ENCODE measurements at regions not wholly inside any gene's neighbourhood (a gene's known extent, or its start where the extent isn't known, plus 50 kb on each side); places are given as distances from the start of the nearest gene placed in this dataset.
"Not testable (repeated sequence)": the region's sequence is repeated elsewhere in the genome, so short reads cannot be mapped to it uniquely, and the experiment has no call there.

DNA sequence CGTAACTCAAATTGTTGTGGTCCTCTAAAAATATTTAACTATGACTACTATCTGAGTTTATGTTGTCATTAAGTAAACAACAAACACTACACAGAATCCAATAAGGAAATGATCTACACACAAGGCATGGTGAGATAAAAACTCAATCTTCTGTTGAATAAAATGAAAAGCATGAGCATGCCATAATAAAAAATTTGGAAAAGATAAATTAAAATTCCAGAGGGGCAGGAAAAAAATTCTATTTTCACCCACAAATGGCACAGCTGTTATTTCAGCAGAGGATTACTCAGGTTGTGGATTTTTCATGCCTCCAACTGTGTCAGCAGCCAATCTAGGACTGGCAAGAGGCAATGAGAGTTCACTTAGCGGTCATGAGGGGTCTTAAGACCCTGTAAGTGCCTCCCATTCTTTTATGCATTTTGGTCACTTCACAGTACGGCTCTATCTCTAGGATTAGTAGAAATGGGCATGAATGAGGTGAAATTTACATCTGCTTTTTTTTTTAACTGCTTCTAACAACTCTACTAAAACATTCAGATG is 639.8 kb upstream of the DIPK2B start:
- no peak for DNase-seq (ENCODE audit: low read depth in 2 of 3, low spot score in 2 of 3)

GRCh38 chrX:45830343-45830742 is 629.7 kb upstream of the DIPK2B start:
- DNase-seq (ENCODE audit: low read depth in 2 of 3, low spot score in 2 of 3) = no peak

DNA sequence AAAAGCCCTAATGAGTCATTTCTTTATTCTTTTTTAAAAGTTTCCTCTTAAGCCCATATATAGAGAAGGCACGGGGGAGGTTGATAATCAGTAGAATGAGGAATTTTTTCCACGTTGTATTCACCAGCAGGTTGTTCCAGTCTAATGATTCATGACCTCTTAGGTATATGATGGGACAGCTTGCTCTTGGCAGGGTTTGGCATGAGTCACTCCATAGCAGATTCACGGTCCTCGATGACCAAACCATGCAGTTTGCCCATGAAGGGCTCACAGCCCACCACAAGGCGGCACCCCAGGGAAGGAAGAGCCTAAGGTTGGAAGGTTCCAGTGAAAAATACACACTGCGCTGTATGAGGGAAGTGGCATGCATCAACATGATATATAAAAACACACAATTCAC is 623.8 kb upstream of the DIPK2B start:
- DNase-seq (ENCODE audit: low read depth in 2 of 3, low spot score in 2 of 3) = peak in 1 of 3 experiments; percentile 30

- DNase-seq (ENCODE audit: low read depth in 2 of 3, low spot score in 2 of 3) = no peak
These were observed 622.9 kb upstream of the DIPK2B start for GRCh38 chrX:45823536-45823935.

DNA sequence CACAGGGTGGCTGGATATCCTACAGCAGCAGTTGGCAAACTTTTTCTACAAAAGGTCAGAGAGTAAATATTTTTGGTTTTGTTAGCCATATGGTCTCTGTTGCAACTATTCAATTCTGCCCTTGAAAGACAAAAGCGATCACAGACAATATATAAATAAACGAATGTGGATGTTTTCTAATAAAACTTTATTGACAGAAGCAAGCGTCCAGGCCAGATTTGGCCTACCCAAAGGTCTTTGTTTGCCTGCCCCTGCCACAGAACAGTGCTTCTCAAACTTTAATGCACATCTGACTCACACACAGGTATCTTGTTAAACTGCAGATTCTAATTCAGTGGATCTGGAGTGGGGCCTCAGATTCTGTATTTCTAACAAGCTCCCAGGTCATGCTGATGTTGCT is 621.4 kb upstream of the DIPK2B start:
- no peak for DNase-seq (ENCODE audit: low read depth in 2 of 3, low spot score in 2 of 3)

DNA sequence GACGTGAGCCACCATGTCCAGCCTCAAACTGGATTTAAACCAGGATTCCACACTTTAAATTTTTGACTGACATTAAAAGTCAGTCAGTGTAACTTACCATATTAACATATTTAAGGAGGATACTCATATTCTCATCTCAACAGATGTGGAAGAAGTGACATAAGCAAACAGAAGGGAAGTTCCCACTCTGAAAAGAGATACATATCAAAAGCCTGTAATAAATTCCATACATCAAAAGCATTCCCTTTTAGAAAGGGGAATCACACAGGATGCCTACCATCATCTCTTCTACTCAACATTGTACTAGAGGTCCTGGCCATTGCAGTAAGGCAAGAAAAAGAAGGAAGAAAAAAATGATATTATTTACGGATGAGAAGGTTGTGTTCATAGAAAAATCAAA is 618.2 kb upstream of the DIPK2B start:
- DNase-seq (ENCODE audit: low read depth in 2 of 3, low spot score in 2 of 3) = no peak

DNA sequence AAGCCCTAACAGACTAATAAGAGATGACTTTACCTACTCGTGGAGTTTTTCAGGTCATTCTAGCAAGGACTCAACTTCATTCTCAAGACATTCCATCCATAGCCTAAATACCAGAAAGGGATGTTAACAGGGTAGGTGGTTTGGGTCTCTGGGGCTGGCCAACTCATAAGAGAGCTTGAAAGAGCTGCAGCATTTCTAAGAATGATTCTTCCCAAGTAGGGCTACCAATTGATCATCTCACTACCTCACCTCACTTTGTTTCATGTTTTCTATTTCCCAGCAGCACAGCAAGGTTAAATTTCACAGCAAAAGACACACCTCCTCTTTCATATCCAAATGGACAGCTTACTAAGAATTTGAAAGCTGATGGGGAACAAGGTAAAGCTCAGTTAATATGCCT is 614.8 kb upstream of the DIPK2B start:
- no peak for DNase-seq (ENCODE audit: low read depth in 2 of 3, low spot score in 2 of 3)

DNA sequence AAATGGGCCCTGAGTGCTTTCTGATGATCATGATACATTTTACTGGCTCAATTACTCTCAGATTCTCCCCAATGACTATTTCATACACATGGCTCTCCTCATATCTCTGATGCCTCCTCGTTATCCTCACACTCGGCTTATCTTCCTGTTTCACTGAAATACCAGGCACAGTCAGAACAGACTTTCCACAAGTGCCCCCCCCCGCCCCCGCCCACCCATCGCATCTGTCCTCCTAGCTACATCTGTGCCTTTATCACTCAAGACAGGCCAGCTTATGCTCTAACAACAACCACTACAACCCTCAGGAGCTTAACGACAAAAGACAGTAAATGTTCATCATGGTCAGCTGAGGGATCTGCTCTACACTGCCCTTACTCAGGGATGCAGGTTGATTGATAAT is 610.6 kb upstream of the DIPK2B start:
- DNase-seq (ENCODE audit: low read depth in 2 of 3, low spot score in 2 of 3) = no peak

DNA sequence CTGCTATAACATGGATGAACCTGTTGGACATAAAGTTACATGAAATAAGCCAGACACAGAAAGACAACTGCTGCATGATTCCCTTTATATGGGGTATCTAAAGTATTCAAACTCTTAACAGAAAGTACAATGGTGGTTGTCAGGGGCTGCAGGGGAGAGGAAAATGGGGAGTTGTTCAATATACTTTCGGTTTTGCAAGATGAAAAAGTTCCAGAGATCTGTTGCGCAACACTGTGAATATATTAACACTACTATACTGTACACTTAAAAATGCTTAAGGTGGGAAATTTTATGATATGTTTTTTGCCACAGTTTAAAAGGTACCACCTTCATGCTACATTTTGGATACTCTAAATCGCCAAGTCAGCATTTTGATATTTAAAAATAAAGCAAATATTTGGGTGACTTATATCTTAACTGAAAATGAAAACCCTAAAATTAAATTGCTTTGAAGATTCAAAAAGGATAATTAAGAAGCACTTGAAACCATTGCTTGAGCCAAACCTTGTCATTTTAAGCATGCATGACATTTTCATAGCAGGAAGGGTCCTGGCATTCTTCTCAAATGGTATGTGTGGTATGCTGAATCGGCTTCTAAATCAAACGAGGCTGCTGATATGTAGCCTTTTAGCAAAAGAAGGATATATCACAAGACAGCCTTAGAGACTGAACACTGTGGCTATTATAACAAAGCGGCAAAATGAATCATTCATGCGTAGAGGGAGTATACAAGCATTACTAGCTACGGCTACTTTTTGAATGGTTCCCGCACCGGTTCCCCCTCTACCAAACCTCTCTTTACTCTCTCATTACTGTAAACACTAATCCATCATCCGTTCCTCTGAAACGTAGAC is 607.1 kb upstream of the DIPK2B start:
- no peak for DNase-seq (ENCODE audit: low read depth in 2 of 3, low spot score in 2 of 3)

GRCh38 chrX:45806410-45807121 is 605.9 kb upstream of the DIPK2B start:
- no peak for DNase-seq (ENCODE audit: low read depth in 2 of 3, low spot score in 2 of 3)

- DNase-seq (ENCODE audit: low read depth in 2 of 3, low spot score in 2 of 3) = no peak
These were observed 603.6 kb upstream of the DIPK2B start for GRCh38 chrX:45804276-45804675.

DNA sequence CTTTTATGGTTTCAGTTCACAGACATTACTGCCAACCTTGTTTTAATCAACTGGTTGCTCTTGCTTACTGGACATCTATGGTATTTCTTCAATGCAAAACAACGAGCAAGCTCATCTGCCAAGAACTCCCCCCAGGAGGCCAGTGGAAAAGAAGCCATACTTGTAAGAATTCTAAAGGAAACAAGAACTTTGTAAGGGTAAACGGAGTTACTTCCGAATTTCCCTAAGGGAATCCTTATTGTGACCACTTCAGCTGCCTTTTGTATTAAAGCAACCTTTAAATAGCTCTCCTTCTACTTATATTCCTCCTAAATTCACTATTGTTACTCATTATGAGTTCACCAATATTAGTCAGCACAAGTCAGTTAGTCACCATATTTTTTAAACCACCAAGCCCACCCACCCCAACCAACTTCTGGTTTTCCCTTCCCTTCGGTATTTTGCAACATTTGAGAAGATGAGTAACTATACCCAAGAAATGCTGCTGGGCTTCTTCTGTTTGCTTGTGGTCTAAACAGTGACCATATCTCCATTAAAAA is 602.8 kb upstream of the DIPK2B start:
- DNase-seq (ENCODE audit: low read depth in 2 of 3, low spot score in 2 of 3) = no peak

GRCh38 chrX:45801554-45801953 is 600.9 kb upstream of the DIPK2B start:
- DNase-seq (ENCODE audit: low read depth in 2 of 3, low spot score in 2 of 3) = no peak

DNA sequence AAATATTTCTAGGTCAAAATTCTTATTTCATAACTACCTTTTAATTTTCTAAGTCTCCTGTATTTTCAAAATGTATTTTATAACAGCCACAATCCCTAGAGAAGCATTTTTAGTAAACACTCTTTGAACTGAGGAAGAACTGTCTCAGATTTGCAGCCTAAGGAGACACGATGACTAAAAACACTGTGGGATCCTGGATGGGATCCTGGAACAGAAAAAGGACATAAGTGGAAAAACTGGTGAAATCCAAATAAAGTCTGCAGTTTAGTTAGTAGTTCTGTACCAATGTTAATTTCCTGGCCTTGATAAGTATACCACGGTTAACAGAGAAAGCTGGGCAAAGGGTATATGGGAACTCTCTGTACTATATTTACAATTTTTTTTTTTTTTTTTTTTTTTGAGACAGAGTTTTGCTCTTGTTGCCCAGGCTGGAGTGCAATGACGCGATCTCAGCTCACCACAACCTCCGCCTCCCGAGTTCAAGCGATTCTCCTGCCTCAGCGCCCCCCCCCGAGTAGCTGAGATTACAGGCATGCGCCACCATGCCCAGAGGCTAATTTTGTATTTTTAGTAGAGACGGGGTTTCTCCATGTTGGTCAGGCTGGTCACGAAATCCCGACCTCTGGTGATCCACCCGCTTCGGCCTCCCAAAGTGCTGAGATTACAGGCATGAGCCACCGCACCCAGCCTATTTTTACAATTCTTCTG is 600.2 kb upstream of the DIPK2B start:
- not testable (repeated sequence) for DNase-seq (ENCODE audit: low read depth in 2 of 3, low spot score in 2 of 3)

- DNase-seq (ENCODE audit: low read depth in 2 of 3, low spot score in 2 of 3) = no peak
These were observed 598.9 kb upstream of the DIPK2B start for GRCh38 chrX:45799576-45799975.

DNA sequence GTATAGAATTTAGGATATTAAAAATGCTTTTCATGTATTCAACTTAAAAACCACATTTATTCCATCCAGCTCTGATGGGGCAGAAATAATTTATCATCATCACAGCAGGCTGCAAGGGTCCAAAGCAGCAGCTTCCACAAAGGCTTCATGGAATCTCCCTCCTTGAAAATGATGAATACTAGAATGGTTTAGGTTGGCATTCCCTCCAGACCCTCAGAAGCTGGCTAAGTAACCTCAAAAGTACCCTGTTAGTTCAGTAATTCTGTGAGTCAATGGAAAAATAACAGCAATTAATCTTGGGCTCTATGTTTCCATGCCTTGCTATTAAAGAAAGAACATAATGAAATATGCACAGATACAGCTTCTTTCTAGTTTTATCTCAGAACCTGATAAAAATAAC is 594.9 kb upstream of the DIPK2B start:
- no peak for DNase-seq (ENCODE audit: low read depth in 2 of 3, low spot score in 2 of 3)

DNA sequence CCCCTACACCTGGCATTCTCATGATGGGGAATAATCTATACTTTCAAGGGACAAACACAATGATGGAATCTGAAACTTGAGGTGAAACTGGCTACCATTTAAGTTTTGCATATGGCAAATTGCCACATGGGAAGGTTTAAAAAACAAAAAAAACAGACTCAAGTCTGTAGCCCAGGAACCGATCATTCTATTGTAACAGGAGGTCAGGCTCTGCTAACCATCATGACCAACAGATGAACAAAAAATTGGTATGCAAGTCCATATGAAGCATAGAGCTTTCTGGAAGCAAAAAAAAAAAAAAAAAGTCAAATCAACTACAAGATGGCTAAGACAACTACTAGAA is 594.3 kb upstream of the DIPK2B start:
- DNase-seq (ENCODE audit: low read depth in 2 of 3, low spot score in 2 of 3) = no peak

- no peak for DNase-seq (ENCODE audit: low read depth in 2 of 3, low spot score in 2 of 3)
These were observed 593.8 kb upstream of the DIPK2B start for GRCh38 chrX:45794323-45794994.

GRCh38 chrX:45788941-45789348 is 588.3 kb upstream of the DIPK2B start:
- no peak for DNase-seq (ENCODE audit: low read depth in 2 of 3, low spot score in 2 of 3)

DNA sequence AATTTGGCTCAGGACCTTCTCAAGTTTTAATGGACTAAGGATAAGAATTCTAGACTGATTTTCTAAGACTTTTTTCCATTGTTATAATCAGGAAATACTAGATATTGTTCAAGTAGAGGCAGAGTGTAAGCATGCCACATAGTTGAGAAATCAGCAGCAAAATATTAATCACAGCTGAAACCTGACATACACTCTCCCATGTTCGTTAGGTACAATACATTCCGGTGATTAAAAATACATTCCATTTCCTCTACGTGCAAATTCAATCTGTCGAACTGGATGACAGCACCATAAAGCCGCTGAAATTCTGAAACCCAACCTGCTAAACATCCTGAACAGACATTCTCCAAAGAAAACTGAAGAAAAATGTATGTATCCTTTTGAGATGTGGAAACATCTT is 587.6 kb upstream of the DIPK2B start:
- DNase-seq (ENCODE audit: low read depth in 2 of 3, low spot score in 2 of 3) = no peak

DNA sequence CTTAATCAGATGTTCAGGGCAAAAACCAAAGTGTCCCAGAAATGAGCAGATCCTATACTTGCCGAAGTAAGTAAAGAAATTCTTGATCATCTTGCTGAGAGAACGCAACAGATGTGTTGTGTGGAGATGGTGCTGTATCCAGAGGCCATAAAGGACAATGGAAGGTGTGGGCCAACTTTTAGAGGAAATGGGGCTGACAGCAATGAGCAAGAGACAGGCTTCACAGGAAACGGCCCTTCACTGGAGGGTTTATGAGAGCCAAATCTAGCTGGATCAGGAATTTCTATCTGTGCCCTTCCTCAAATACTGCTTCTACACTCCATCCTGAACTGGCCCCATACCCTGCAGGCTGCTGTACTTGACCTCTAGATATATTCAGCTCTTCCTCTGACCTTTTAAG is 583.9 kb upstream of the DIPK2B start:
- no peak for DNase-seq (ENCODE audit: low read depth in 2 of 3, low spot score in 2 of 3)

Data from activated CD8-positive, alpha-beta memory T cell treated with anti-CD3 and anti-CD28 coated beads for 48 hours (primary cell).